ENCODE measurements at regions not wholly inside any gene's neighbourhood (a gene's known extent, or its start where the extent isn't known, plus 50 kb on each side); places are given as distances from the start of the nearest gene placed in this dataset.
A peak's percentile ranks its signal among the peaks of the same experiment; 100 is the strongest.

DNA sequence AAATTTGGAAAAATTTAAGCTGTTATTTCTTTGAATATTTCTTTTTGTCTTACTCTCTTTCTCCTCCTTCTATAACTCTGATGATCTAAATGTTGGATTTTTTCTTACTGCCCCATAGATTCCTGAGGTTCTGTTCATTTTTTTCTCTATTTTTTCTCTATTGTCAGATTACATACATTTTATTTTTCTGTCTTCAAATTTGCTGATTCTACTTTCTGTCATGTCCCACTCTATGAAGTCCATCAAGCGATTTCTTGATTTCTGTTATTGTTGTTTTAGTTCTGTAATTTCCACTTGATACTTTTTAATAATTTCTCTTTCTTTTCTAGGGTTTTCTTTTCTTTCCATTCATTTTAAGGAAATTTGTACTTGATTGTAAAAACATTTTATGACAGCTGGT is 83.7 kb upstream of the THRB start:
- WGBS (ENCODE audit: insufficient coverage, low coverage, low lambda C conversion rate, missing lambda C conversion rate) = 88% methylated on average over 1 of the region's 1 CpG
- no peak overlapping the region for H3K4me3 ChIP-seq
- peaks cover 0 to 2% (median 0%) of the 10 kb centered on the region in 4 donors for H3K4me1 ChIP-seq
- no peak for TF ChIP-seq POLR2A (IDR thresholded peaks at IDR 0.05)
- TF ChIP-seq, protein P1, sequence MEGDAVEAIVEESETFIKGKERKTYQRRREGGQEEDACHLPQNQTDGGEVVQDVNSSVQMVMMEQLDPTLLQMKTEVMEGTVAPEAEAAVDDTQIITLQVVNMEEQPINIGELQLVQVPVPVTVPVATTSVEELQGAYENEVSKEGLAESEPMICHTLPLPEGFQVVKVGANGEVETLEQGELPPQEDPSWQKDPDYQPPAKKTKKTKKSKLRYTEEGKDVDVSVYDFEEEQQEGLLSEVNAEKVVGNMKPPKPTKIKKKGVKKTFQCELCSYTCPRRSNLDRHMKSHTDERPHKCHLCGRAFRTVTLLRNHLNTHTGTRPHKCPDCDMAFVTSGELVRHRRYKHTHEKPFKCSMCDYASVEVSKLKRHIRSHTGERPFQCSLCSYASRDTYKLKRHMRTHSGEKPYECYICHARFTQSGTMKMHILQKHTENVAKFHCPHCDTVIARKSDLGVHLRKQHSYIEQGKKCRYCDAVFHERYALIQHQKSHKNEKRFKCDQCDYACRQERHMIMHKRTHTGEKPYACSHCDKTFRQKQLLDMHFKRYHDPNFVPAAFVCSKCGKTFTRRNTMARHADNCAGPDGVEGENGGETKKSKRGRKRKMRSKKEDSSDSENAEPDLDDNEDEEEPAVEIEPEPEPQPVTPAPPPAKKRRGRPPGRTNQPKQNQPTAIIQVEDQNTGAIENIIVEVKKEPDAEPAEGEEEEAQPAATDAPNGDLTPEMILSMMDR (IDR thresholded peaks at IDR 0.05) = no peak
- DNase-seq (no peak), ATAC-seq (no peak)
- intact Hi-C loops (cut with DNase I) = no loop called here
- no peak overlapping the region for H3K27ac ChIP-seq
- H3K36me3 ChIP-seq = no peaks in the 10 kb centered on the region
- no peaks in the 10 kb centered on the region for H3K27me3 ChIP-seq
- no peaks in the 10 kb centered on the region for H3K9me3 ChIP-seq

- Histone ChIP-seq H3K4me1 (peaks cover 0 to 5% (median 0%) of the 10 kb centered on the region in 4 donors), H3K27me3 (no peaks in the 10 kb centered on the region), H3K36me3 (no peaks in the 10 kb centered on the region), H3K4me3 (no peak overlapping the region), H3K9me3 (no peaks in the 10 kb centered on the region), H3K27ac (no peak overlapping the region)
- no peak for DNase-seq
- no peak for ATAC-seq
- intact Hi-C loops (cut with DNase I) = no loop called here
- WGBS (ENCODE audit: insufficient coverage, low coverage, low lambda C conversion rate, missing lambda C conversion rate) = 100% methylated on average over 1 of the region's 4 CpGs
- TF ChIP-seq, protein P1 (IDR thresholded peaks at IDR 0.05) = no peak
- TF ChIP-seq POLR2A (IDR thresholded peaks at IDR 0.05) = no peak
These were observed 84.3 kb upstream of the THRB start for GRCh38 chr3:24578951-24579421.

DNA sequence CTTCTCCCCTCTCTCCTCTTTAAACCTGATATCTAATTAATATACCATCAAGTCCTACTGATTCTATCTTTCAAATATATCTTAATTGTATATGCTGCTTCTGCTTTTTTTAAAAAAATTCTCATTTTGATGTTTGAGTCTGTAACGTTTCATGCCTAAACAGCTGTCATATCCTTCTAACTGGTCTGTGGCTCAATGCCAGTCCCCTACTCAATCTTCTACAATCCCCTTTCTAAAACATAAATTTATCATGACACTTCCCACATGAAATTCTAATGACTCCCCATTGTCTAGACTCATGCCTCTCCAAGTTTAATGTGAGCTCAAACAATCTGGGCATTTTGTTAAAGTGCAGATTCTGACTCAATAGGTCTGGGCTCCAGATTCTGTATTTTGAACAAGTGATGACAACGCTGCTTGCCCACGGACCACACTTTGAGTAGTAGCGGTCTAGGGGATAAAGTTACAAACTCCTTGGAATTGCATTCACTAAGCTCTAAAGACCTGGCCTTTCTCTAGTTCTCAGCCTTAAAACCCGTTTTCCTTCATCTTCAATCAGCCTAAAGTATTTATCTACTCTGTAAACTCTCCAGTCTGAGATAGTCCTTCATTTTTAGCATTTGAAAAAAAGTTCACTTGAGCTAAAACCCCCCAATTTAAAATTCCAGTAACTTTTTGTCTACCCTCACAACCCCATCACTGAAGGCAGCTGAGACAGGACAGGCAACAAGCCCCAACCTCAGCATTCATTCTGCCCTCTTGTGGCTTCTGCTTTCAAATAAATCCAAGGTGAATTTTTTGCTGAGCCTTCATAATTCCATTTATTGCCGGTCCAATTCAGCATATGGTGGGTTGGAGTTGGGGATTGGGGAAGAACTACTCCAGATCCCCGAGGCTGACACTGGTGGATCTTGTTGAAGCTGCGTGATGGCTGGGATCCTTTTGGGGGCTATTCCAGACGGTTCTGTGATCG is 88.1 kb upstream of the THRB start:
- TF ChIP-seq, protein P1 (IDR thresholded peaks at IDR 0.05) = peak; percentile 29 to 55 (median 48)
- no peak for TF ChIP-seq POLR2A (IDR thresholded peaks at IDR 0.05)
- intact Hi-C loops (cut with DNase I) = no loop called here
- H3K27me3 ChIP-seq = no peaks in the 10 kb centered on the region
- WGBS (ENCODE audit: insufficient coverage, low coverage, low lambda C conversion rate, missing lambda C conversion rate) = 61% methylated on average over 9 of the region's 10 CpGs
- peaks cover 0 to 5% (median 0%) of the 10 kb centered on the region in 4 donors for H3K4me1 ChIP-seq
- no peaks in the 10 kb centered on the region for H3K9me3 ChIP-seq
- H3K27ac ChIP-seq = no peak overlapping the region
- DNase-seq (peak in 1 of 3 donors; percentile 44), ATAC-seq (peak; percentile 74 to 80 (median 78))
- H3K36me3 ChIP-seq = no peaks in the 10 kb centered on the region
- H3K4me3 ChIP-seq = no peak overlapping the region

- 54% methylated on average over 2 of the region's 4 CpGs for WGBS (ENCODE audit: insufficient coverage, low coverage, low lambda C conversion rate, missing lambda C conversion rate)
- Histone ChIP-seq H3K36me3 (no peaks in the 10 kb centered on the region), H3K4me3 (no peak overlapping the region), H3K27ac (no peak overlapping the region), H3K27me3 (no peaks in the 10 kb centered on the region), H3K4me1 (peaks cover 0 to 5% (median 0%) of the 10 kb centered on the region in 4 donors), H3K9me3 (no peaks in the 10 kb centered on the region)
- ATAC-seq (no peak), DNase-seq (no peak)
- intact Hi-C loops (cut with DNase I) = no loop called here
- TF ChIP-seq, protein P1 (IDR thresholded peaks at IDR 0.05) = no peak
- no peak for TF ChIP-seq POLR2A (IDR thresholded peaks at IDR 0.05)
These were observed 92.3 kb upstream of the THRB start for GRCh38 chr3:24586920-24587319.

All from right lobe of liver (tissue), 6 donors.